K562 (cell line): ENCODE measurements at regions not wholly inside any gene's neighbourhood (a gene's known extent, or its start where the extent isn't known, plus 50 kb on each side); places are given as distances from the start of the nearest gene placed in this dataset.

Experiments
- ELF1 ChIP-seq: fragments of 200-800 bp; sonication (Bioruptor generic); IDR thresholded peaks from 2 replicates; pipeline ENCODE4 v1.6.1; 2016; ENCODE audit warnings: missing genetic modification characterization, missing compliant biosample characterization
- KLF10 ChIP-seq: fragments of 250-450 bp; sonication (Bioruptor Pico); IDR thresholded peaks from 2 replicates; pipeline ENCODE4 v1.6.1; 2021; ENCODE audit warnings: matching md5 sums
- KLF13 ChIP-seq: fragments of 450-650 bp; IDR thresholded peaks from 2 replicates; pipeline ENCODE4 v1.6.1; 2016; ENCODE audit warnings: missing genetic modification characterization, low read depth, mild to moderate bottlenecking, missing compliant biosample characterization, moderate library complexity, borderline replicate concordance
- MTA1 ChIP-seq: fragments of 450-650 bp; IDR thresholded peaks from 2 replicates; pipeline ENCODE4 v1.6.1; 2017; ENCODE audit warnings: borderline replicate concordance
- MTA2 ChIP-seq: fragments of 450-650 bp; IDR thresholded peaks from 2 replicates; pipeline ENCODE4 v1.6.1; 2016; ENCODE audit warnings: low read depth
- POLR2A ChIP-seq: fragments of 450-650 bp; conservative IDR thresholded peaks from 2 replicates; pipeline ENCODE4 v1.6.1; 2016
- SIN3B ChIP-seq: fragments of 450-650 bp; IDR thresholded peaks from 2 replicates; pipeline ENCODE4 v1.6.1; 2017; ENCODE audit warnings: low read depth, mild to moderate bottlenecking, moderate library complexity
- ZNF121 ChIP-seq: sonication (generic); formaldehyde crosslinking; conservative IDR thresholded peaks from 2 replicates; pipeline ENCODE4 v1.8.0; 2022; ENCODE audit warnings: missing genetic modification reagents
- ZNF436 ChIP-seq: fragments of 250-450, 450-650 bp; sonication (Bioruptor Pico); formaldehyde crosslinking; IDR thresholded peaks from 2 replicates; pipeline ENCODE4 v1.7.0; 2020; ENCODE audit warnings: mild to moderate bottlenecking
- ZNF445 ChIP-seq: fragments of 250-450 bp; sonication (Bioruptor Pico); IDR thresholded peaks from 2 replicates; pipeline ENCODE4 v1.4.0; 2020; ENCODE audit warnings: low read depth, mild to moderate bottlenecking, moderate library complexity
- TF ChIP-seq, protein P1 (sequence below), 3 experiments: IDR thresholded peaks in 2 of 3; conservative IDR thresholded peaks in 1 of 3; 2 replicates each; pipeline ENCODE4 v1.5.1; 2011 to 2012; ENCODE audit warnings: low read length in 3 of 3, mild to moderate bottlenecking in 3 of 3, control low read depth in 2 of 3, improper control_type of control experiment in 1 of 3, inconsistent platforms in 1 of 3, low read depth in 1 of 3, mixed read lengths in 1 of 3, moderate library complexity in 1 of 3; ENCODE audit not compliant: insufficient read depth in 2 of 3
- TF ChIP-seq, protein P2 (sequence below): fragments of 250-450 bp; sonication (Bioruptor Pico); IDR thresholded peaks from 2 replicates; pipeline ENCODE4 v1.5.0; 2020; ENCODE audit warnings: mild to moderate bottlenecking
- TF ChIP-seq, protein P3 (sequence below): fragments of 200-800 bp; sonication (Bioruptor generic); IDR thresholded peaks from 2 replicates; pipeline ENCODE4 v1.6.1; 2017; ENCODE audit warnings: missing genetic modification characterization, missing compliant biosample characterization

DNA sequence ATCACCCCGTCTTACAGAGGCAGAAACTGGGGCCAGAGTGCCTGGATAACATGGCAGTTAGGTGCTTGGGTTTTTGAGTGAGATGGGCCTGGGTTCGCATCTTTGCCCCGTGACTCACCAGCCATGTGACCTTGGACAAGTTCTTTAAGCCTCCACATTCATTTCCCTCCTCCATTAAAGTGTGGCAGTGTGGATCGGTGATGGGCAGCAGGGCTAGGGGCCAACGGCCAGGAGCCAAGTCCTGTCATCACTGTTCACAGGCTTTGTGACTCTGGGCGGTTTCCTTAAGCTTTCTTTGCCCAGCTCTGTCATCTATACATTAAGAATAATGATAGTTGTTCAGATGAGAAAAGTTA lies 85.5 kb upstream of the PMEPA1 start:
- TF ChIP-seq, protein P1, sequence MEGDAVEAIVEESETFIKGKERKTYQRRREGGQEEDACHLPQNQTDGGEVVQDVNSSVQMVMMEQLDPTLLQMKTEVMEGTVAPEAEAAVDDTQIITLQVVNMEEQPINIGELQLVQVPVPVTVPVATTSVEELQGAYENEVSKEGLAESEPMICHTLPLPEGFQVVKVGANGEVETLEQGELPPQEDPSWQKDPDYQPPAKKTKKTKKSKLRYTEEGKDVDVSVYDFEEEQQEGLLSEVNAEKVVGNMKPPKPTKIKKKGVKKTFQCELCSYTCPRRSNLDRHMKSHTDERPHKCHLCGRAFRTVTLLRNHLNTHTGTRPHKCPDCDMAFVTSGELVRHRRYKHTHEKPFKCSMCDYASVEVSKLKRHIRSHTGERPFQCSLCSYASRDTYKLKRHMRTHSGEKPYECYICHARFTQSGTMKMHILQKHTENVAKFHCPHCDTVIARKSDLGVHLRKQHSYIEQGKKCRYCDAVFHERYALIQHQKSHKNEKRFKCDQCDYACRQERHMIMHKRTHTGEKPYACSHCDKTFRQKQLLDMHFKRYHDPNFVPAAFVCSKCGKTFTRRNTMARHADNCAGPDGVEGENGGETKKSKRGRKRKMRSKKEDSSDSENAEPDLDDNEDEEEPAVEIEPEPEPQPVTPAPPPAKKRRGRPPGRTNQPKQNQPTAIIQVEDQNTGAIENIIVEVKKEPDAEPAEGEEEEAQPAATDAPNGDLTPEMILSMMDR (IDR thresholded peaks at IDR 0.05 in 2 of 3, conservative IDR thresholded peaks at IDR 0.05 in 1 of 3; ENCODE audit: insufficient read depth in 2 of 3, low read depth in 1 of 3, low read length in 3 of 3), result no peak
- TF ChIP-seq MTA2, result no peak
- TF ChIP-seq KLF10 (CRISPR knock-in tag), result no peak
- TF ChIP-seq ELF1 (tag), result no peak
- TF ChIP-seq KLF13, result no peak
- no peak for TF ChIP-seq ZNF436
- TF ChIP-seq, protein P2, sequence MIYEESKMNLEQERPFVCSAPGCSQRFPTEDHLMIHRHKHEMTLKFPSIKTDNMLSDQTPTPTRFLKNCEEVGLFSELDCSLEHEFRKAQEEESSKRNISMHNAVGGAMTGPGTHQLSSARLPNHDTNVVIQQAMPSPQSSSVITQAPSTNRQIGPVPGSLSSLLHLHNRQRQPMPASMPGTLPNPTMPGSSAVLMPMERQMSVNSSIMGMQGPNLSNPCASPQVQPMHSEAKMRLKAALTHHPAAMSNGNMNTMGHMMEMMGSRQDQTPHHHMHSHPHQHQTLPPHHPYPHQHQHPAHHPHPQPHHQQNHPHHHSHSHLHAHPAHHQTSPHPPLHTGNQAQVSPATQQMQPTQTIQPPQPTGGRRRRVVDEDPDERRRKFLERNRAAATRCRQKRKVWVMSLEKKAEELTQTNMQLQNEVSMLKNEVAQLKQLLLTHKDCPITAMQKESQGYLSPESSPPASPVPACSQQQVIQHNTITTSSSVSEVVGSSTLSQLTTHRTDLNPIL (CRISPR knock-in tag), result no peak
- TF ChIP-seq ZNF445 (CRISPR knock-in tag), result no peak
- TF ChIP-seq MTA1, result no peak
- no peak for TF ChIP-seq POLR2A
- TF ChIP-seq, protein P3, sequence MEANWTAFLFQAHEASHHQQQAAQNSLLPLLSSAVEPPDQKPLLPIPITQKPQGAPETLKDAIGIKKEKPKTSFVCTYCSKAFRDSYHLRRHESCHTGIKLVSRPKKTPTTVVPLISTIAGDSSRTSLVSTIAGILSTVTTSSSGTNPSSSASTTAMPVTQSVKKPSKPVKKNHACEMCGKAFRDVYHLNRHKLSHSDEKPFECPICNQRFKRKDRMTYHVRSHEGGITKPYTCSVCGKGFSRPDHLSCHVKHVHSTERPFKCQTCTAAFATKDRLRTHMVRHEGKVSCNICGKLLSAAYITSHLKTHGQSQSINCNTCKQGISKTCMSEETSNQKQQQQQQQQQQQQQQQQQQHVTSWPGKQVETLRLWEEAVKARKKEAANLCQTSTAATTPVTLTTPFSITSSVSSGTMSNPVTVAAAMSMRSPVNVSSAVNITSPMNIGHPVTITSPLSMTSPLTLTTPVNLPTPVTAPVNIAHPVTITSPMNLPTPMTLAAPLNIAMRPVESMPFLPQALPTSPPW (CRISPR knock-in tag), result no peak
- TF ChIP-seq SIN3B, result no peak
- TF ChIP-seq ZNF121 (CRISPR knock-in tag), result no peak
